ENCODE measurements at regions not wholly inside any gene's neighbourhood (a gene's known extent, or its start where the extent isn't known, plus 50 kb on each side); places are given as distances from the start of the nearest gene placed in this dataset.
A peak's percentile ranks its signal among the peaks of the same experiment; 100 is the strongest.

GRCh38 chr1:90864681-90865080 lies 147.6 kb upstream of the BARHL2 start:
- ChIA-PET POLR2A (no interaction called here), CTCF (interaction anchor here (1.4 to 2.7 kb wide), 2 partner anchors 13 to 301 kb away, joined by 6 to 8 read pairs; no protein-coding TSS in a partner anchor)
- TF ChIP-seq ZNF121 (CRISPR knock-in tag; IDR thresholded peaks at IDR 0.05) (peak; percentile 96), ETV6 (CRISPR knock-in tag; IDR thresholded peaks at IDR 0.05) (no peak), ATF1 (CRISPR knock-in tag; IDR thresholded peaks at IDR 0.05) (no peak), ZNF317 (CRISPR knock-in tag; IDR thresholded peaks at IDR 0.05; ENCODE audit: borderline replicate concordance, low read depth) (no peak), SOX15 (CRISPR knock-in tag; IDR thresholded peaks at IDR 0.05) (no peak), GTF2I (CRISPR knock-in tag; conservative IDR thresholded peaks at IDR 0.05) (0 out of 2 replicates have a peak, but pooled peaks have one; percentile 33), ZSCAN18 (CRISPR knock-in tag; IDR thresholded peaks at IDR 0.05) (no peak), ZNF263 (CRISPR knock-in tag; IDR thresholded peaks at IDR 0.05; ENCODE audit: low read depth) (no peak), HMGA2 (CRISPR knock-in tag; IDR thresholded peaks at IDR 0.05) (no peak)
- TF ChIP-seq, protein P1, sequence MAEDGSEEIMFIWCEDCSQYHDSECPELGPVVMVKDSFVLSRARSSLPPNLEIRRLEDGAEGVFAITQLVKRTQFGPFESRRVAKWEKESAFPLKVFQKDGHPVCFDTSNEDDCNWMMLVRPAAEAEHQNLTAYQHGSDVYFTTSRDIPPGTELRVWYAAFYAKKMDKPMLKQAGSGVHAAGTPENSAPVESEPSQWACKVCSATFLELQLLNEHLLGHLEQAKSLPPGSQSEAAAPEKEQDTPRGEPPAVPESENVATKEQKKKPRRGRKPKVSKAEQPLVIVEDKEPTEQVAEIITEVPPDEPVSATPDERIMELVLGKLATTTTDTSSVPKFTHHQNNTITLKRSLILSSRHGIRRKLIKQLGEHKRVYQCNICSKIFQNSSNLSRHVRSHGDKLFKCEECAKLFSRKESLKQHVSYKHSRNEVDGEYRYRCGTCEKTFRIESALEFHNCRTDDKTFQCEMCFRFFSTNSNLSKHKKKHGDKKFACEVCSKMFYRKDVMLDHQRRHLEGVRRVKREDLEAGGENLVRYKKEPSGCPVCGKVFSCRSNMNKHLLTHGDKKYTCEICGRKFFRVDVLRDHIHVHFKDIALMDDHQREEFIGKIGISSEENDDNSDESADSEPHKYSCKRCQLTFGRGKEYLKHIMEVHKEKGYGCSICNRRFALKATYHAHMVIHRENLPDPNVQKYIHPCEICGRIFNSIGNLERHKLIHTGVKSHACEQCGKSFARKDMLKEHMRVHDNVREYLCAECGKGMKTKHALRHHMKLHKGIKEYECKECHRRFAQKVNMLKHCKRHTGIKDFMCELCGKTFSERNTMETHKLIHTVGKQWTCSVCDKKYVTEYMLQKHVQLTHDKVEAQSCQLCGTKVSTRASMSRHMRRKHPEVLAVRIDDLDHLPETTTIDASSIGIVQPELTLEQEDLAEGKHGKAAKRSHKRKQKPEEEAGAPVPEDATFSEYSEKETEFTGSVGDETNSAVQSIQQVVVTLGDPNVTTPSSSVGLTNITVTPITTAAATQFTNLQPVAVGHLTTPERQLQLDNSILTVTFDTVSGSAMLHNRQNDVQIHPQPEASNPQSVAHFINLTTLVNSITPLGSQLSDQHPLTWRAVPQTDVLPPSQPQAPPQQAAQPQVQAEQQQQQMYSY (CRISPR knock-in tag; IDR thresholded peaks at IDR 0.05), result no peak
- Mint-ChIP-seq H3K27ac (no peak overlapping the region), H3K4me3 (no peak overlapping the region), H3K36me3 (peaks cover 6% of the 10 kb centered on the region), H3K4me1 (no peaks in the 10 kb centered on the region), H3K27me3 (ENCODE audit: low read depth) (no peaks in the 10 kb centered on the region), H3K9me3 (peaks cover 32% of the 10 kb centered on the region)
- DNase-seq (ENCODE audit: low spot score), result no peak
- no peak for ATAC-seq

DNA sequence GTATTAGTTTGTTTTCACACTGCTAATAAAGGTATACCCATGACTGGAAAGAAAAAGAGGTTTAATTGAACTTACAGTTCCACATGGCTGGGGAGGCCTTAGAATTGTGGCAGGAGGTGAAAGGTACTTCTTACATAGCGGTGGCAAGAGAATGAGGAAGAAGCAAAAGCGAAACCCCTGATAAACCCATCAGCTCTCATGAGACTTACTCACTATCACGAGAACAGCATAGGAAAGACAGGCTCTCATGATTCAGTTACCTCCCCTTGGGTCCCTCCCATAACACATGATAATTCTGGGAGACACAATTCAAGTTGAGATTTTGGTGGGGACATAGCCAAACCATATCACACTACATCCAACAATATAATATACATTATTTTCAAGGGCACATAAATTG lies 145.7 kb upstream of the BARHL2 start:
- Mint-ChIP-seq H3K4me1 (no peaks in the 10 kb centered on the region), H3K9me3 (peaks cover 27% of the 10 kb centered on the region), H3K27me3 (ENCODE audit: low read depth) (no peaks in the 10 kb centered on the region), H3K36me3 (peaks cover 6% of the 10 kb centered on the region), H3K27ac (no peak overlapping the region), H3K4me3 (no peak overlapping the region)
- DNase-seq (ENCODE audit: low spot score) (no peak), ATAC-seq (no peak)
- ChIA-PET POLR2A (no interaction called here), CTCF (no interaction called here)
- TF ChIP-seq, protein P1 (CRISPR knock-in tag; IDR thresholded peaks at IDR 0.05), result no peak
- TF ChIP-seq CREM (CRISPR knock-in tag; IDR thresholded peaks at IDR 0.05) (no peak), STAT6 (CRISPR knock-in tag; conservative IDR thresholded peaks at IDR 0.05; ENCODE audit: low read depth) (no peak), ZNF232 (CRISPR knock-in tag; IDR thresholded peaks at IDR 0.05) (no peak), ZSCAN18 (CRISPR knock-in tag; IDR thresholded peaks at IDR 0.05) (no peak), CTCF (IDR thresholded peaks at IDR 0.05) (no peak), IRF2 (CRISPR knock-in tag; IDR thresholded peaks at IDR 0.05; ENCODE audit: borderline replicate concordance, low read depth) (no peak), TEAD1 (CRISPR knock-in tag; IDR thresholded peaks at IDR 0.05) (no peak)
- TF ChIP-seq, protein P2, sequence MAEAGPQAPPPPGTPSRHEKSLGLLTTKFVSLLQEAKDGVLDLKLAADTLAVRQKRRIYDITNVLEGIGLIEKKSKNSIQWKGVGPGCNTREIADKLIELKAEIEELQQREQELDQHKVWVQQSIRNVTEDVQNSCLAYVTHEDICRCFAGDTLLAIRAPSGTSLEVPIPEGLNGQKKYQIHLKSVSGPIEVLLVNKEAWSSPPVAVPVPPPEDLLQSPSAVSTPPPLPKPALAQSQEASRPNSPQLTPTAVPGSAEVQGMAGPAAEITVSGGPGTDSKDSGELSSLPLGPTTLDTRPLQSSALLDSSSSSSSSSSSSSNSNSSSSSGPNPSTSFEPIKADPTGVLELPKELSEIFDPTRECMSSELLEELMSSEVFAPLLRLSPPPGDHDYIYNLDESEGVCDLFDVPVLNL (CRISPR knock-in tag; IDR thresholded peaks at IDR 0.05; ENCODE audit: borderline replicate concordance, low read depth), result no peak
